GM18505 (cell line): ENCODE measurements at regions not wholly inside any gene's neighbourhood (a gene's known extent, or its start where the extent isn't known, plus 50 kb on each side); places are given as distances from the start of the nearest gene placed in this dataset.
A peak's percentile ranks its signal among the peaks of the same experiment; 100 is the strongest.
"Not testable (repeated sequence)": the region's sequence is repeated elsewhere in the genome, so short reads cannot be mapped to it uniquely, and the experiment has no call there.

Experiments
- ATAC-seq: cut with Tn5 transposase; IDR thresholded peaks from one replicate; pipeline ENCODE4 v1.9.1; 2021; ENCODE audit not compliant: unreplicated experiment
- POLR2A ChIP-seq: IDR thresholded peaks from 4 replicates; pipeline ENCODE4 v1.6.1; 2011; ENCODE audit warnings: borderline replicate concordance; ENCODE audit not compliant: insufficient read depth, insufficient read length; ENCODE audit errors: extremely low read depth

GRCh38 chr10:33095867-33096815, 138.1 kb upstream of the ITGB1 start:
- peak; percentile 81 for ATAC-seq
- no peak for TF ChIP-seq POLR2A

DNA sequence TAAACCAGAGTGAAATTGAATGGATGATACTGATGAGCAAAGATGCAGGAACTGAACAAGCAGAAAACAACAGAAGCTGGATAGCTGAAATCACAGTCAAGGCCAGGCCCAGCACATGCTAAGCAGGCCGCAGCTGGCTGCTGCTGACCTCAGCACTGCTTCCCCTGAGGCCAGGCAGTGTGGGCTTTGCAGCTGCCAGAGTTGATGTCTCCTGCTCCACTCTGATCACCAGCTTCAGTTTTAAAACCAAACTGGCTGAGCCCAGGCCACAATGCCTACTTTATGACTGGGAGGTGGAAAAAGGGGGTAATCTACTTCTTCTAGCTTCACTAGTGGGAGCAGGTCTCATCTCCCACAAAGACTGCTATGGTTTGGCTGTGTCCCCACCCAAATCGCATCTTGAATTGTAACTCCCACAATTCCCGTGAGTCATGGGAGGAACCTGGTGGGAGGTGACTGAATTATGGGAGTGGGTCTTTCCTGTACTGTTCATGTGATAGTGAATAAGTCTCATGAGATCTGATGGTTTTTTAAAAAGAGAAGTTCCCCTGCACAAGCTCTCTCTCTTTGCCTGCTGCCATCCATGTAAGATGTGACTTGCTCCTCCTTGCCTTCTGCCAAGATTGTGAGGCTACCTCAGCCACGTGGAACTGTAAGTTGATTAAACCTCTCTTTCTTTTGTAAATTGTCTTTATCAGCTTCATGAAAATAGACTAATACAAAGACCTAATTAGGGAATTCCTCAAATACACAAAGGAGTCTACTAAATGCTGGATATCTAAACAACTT, 136.4 kb upstream of the ITGB1 start:
- no peak for ATAC-seq
- TF ChIP-seq POLR2A = no peak

- ATAC-seq = peak; percentile 51
- TF ChIP-seq POLR2A = no peak
Observed at GRCh38 chr10:33093362-33093761, 135.3 kb upstream of the ITGB1 start.

- ATAC-seq = no peak
- TF ChIP-seq POLR2A = no peak
Observed at GRCh38 chr10:33092596-33092995, 134.6 kb upstream of the ITGB1 start.

DNA sequence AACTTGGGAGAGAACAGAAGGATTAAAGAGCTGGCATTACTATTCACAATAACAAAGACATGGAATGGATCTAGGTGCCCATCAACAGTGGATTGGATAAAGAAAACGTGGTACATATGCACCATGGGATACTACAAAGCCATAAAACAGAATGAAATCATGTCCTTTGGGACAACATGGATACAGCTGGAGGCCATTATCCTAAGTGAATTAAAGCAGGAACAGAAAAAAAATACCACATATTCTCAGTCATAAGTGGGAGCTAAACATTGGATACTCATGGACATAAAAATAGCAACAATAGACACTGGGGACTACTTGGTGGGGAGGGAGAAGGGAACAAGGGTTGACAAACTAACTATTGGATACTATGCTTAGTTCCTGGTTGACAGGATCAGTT, 133.2 kb upstream of the ITGB1 start:
- no peak for ATAC-seq
- no peak for TF ChIP-seq POLR2A

- no peak for TF ChIP-seq POLR2A
Observed at GRCh38 chr10:33088990-33089389, 131.0 kb upstream of the ITGB1 start.

GRCh38 chr10:33087922-33088321, 129.9 kb upstream of the ITGB1 start:
- ATAC-seq = no peak

More at GRCh38 chr10:33088990-33089389, 131.0 kb upstream of the ITGB1 start:
- no peak for ATAC-seq

DNA sequence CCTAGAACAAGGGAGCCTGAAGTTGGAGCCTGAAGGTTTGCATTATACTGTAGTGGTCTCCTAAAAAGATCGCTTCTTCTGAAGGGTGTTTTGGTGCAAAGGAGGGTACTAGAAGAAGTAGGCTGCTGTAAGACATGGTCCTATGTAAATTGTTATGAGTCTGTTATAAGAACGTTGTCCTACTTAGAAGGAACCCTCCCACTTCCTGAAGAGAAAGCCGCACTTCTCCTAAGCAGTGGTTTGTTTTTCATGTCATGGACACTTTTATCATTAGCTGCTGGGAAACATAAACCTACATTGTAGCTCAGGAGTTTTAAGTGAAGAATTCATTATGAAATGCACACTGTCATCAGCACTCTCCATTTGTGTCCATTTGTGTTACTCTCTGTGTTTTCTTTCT, 129.1 kb upstream of the ITGB1 start:
- no peak for TF ChIP-seq POLR2A
- no peak for ATAC-seq

More at GRCh38 chr10:33087922-33088321, 129.9 kb upstream of the ITGB1 start:
- TF ChIP-seq POLR2A = no peak

DNA sequence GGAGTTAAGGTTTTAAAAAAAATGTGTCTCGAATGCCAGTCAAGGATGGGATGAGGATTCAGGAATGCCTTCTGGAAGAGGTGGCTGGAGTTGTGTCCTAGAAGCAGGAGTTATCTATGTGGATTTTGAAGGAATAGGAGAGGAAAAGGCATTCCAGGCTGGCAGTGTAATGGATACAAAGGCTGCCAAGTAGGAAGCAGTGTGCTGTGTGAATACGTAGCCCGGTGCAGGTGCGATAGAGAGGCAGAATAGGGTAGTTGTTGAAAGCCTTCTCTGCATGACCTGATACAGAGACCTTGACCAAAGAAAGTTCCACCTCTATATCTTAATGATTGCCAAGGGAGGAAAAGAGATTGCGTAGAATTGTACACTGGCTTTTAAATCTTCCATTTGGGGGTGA, 128.1 kb upstream of the ITGB1 start:
- TF ChIP-seq POLR2A = no peak
- ATAC-seq = no peak

GRCh38 chr10:33085313-33085833, 127.3 kb upstream of the ITGB1 start:
- ATAC-seq = no peak
- no peak for TF ChIP-seq POLR2A

- ATAC-seq = no peak
- no peak for TF ChIP-seq POLR2A
Observed at GRCh38 chr10:33084453-33084852, 126.4 kb upstream of the ITGB1 start.

GRCh38 chr10:33082373-33082895, 124.4 kb upstream of the ITGB1 start:
- TF ChIP-seq POLR2A = no peak
- ATAC-seq = no peak

- ATAC-seq = not testable (repeated sequence)
Observed at GRCh38 chr10:33080467-33080866, 122.4 kb upstream of the ITGB1 start.

- no peak for ATAC-seq
- TF ChIP-seq POLR2A = no peak
Observed at GRCh38 chr10:33074443-33074842, 116.4 kb upstream of the ITGB1 start.
